Peyer's patch (tissue), 4 donors: ENCODE measurements at regions not wholly inside any gene's neighbourhood (a gene's known extent, or its start where the extent isn't known, plus 50 kb on each side); places are given as distances from the start of the nearest gene placed in this dataset.
A peak's percentile ranks its signal among the peaks of the same experiment; 100 is the strongest.

Source experiments
- DNase-seq, 3 donors: peaks; one replicate each; pipeline ENCODE4 v3.0.0-alpha.2; 2017 to 2019
- H3K27ac ChIP-seq, 4 donors: fragments of 200-600 bp; sonication (generic); one replicate each; pipeline ENCODE4 v1.5.1; 2016 to 2019
- H3K27me3 ChIP-seq, 2 donors: fragments of 200-600 bp; sonication (generic); one replicate each; pipeline ENCODE4 v1.5.1; 2019
- H3K36me3 ChIP-seq, 3 donors: fragments of 200-600 bp; sonication (generic); one replicate each; pipeline ENCODE4 v1.5.1; 2016 to 2019
- H3K4me1 ChIP-seq, 4 donors: fragments of 200-600 bp; sonication (generic); one replicate each; pipeline ENCODE4 v1.5.1; 2016 to 2019
- H3K4me3 ChIP-seq, 4 donors: fragments of 200-600 bp; sonication (generic); 1 replicate in 3 of 4; 2 replicates in 1 of 4; pipeline ENCODE4 v1.5.1; 2016 to 2019; ENCODE audit warnings: mild to moderate bottlenecking in 1 of 4
- H3K9me3 ChIP-seq, 4 donors: fragments of 200-600 bp; sonication (generic); one replicate each; pipeline ENCODE4 v1.5.1; 2016 to 2019; ENCODE audit warnings: mild to moderate bottlenecking in 1 of 4
- POLR2A ChIP-seq, 2 donors: fragments of 450-650 bp; IDR thresholded peaks; one replicate each; pipeline ENCODE4 v1.5.1; 2017; ENCODE audit warnings: antibody characterized with exemption in 2 of 2, mild to moderate bottlenecking in 2 of 2, moderate library complexity in 2 of 2
- TF ChIP-seq, protein P1 (sequence below), 6 experiments: fragments of 450-650 bp in 4 of 6; fragments of 200-600 bp in 2 of 6; sonication (generic) in 1 of 6; IDR thresholded peaks; one replicate each; pipeline ENCODE4 v1.5.1; 2017 to 2019; ENCODE audit warnings: antibody characterized with exemption in 6 of 6, mild to moderate bottlenecking in 3 of 6, moderate library complexity in 1 of 6

DNA sequence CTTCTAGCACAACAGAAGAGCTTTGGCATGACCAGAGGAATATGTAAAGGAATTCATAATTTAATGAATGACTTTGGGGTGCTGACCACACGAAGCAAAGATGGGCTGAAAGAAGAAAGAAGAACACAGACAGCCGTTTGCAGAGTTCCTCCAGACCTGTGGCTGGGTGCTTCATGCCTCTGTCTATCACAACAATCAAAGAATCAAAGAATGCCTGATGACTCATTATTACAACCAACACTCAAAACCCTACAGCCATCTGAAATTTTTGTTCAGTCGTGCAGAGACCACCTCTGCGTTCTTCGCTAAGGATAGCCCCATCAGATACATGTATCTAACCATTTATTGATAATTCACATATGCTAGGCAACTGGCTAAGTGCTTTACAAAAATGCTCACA, 129.0 kb upstream of the PRICKLE2 start:
- Histone ChIP-seq H3K9me3 (no peaks in the 10 kb centered on the region), H3K4me3 (no peak overlapping the region), H3K36me3 (no peaks in the 10 kb centered on the region), H3K27ac (peak overlapping the region in 2 of 4 donors; percentile 54 to 64), H3K27me3 (no peaks in the 10 kb centered on the region), H3K4me1 (no peaks in the 10 kb centered on the region)
- DNase-seq, result no peak
- TF ChIP-seq, protein P1, sequence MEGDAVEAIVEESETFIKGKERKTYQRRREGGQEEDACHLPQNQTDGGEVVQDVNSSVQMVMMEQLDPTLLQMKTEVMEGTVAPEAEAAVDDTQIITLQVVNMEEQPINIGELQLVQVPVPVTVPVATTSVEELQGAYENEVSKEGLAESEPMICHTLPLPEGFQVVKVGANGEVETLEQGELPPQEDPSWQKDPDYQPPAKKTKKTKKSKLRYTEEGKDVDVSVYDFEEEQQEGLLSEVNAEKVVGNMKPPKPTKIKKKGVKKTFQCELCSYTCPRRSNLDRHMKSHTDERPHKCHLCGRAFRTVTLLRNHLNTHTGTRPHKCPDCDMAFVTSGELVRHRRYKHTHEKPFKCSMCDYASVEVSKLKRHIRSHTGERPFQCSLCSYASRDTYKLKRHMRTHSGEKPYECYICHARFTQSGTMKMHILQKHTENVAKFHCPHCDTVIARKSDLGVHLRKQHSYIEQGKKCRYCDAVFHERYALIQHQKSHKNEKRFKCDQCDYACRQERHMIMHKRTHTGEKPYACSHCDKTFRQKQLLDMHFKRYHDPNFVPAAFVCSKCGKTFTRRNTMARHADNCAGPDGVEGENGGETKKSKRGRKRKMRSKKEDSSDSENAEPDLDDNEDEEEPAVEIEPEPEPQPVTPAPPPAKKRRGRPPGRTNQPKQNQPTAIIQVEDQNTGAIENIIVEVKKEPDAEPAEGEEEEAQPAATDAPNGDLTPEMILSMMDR (IDR thresholded peaks at IDR 0.05), result no peak
- no peak for TF ChIP-seq POLR2A (IDR thresholded peaks at IDR 0.05)

DNA sequence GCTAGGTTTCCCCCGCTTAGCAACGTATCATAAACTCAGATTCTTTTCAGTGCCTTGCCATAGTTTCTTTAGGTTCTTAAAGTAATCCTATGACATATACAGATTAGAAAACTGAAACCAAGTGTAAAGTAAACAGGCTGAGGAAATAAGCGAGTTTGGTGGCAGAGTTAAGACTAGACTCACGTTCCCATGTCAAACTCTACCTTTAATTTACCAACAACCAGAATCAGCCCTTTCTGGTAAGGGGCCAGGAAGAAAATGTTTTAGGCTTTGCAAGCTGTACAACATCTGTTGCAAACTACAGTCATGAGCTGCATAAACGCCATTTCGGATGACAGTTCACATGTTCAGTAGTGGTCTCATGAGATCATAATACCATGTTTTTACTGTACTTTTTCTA, 128.0 kb upstream of the PRICKLE2 start:
- Histone ChIP-seq H3K36me3 (no peaks in the 10 kb centered on the region), H3K27me3 (no peaks in the 10 kb centered on the region), H3K4me3 (no peak overlapping the region), H3K27ac (peak overlapping the region in 1 of 4 donors; percentile 57), H3K9me3 (no peaks in the 10 kb centered on the region), H3K4me1 (no peaks in the 10 kb centered on the region)
- no peak for TF ChIP-seq POLR2A (IDR thresholded peaks at IDR 0.05)
- TF ChIP-seq, protein P1 (IDR thresholded peaks at IDR 0.05), result no peak
- DNase-seq, result no peak

DNA sequence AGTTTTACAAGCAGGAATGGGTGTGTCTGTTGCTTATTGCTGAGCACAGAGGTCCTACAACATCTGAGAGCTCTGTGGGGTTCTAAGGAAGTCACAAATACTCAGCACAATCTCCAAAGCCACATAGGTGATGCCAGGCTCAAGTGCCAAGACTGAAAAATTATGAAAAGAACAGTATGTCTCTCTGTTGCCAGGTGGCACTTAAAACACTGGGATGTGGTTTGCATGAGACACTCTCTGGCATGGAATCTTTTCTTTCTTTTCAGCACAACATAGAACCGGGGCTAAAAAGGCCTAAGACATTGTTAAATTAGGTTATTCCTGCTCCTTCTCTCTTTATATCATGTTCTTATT, 127.3 kb upstream of the PRICKLE2 start:
- Histone ChIP-seq H3K27ac (peak overlapping the region in 2 of 4 donors; percentile 57), H3K4me1 (no peaks in the 10 kb centered on the region), H3K4me3 (no peak overlapping the region), H3K36me3 (no peaks in the 10 kb centered on the region), H3K27me3 (no peaks in the 10 kb centered on the region), H3K9me3 (no peaks in the 10 kb centered on the region)
- no peak for DNase-seq
- TF ChIP-seq, protein P1 (IDR thresholded peaks at IDR 0.05), result no peak
- TF ChIP-seq POLR2A (IDR thresholded peaks at IDR 0.05), result no peak

DNA sequence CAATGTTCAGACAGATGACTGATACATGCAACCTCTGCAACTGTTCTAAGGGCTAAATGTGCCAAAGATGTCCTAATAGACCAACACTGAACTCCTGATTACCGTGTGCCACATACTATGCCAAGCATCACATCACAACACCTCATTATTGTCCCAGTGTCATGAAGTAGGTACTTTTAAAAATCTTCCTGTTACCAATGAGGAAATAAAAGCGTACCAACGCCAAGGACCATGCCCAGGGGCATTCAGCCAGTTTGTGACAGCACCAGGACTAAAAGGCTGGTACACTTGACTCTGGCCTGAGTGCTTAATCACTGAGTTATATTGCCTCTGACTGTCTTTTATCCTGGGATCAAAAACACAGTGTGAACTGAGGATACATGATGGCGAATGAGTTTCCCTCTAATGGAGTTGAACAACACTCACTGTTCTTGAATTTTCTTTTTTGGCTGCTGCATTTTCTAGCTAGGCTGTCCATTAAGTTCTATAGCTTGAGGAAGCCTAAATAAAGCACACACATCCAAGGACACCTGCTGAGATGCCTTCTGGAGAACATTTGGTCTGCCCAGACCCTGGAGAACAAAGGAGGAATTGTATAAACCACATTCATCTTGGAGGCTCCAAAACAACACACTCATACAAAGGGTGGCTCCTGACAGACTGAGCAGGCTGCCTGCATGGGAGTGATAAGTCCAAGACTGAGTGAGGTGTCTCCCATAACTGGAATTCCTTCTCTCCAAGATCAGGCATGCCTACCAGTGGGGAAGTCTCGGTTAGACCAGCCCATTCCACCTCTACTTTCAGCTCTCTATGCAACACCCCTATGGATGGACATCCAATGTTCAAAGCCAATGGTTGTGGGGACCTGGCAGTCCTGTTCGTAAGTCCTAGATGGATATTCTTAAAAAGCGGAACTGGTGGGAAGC, 126.7 kb upstream of the PRICKLE2 start:
- Histone ChIP-seq H3K9me3 (no peaks in the 10 kb centered on the region), H3K27ac (peak overlapping the region in 2 of 4 donors; percentile 57), H3K27me3 (no peaks in the 10 kb centered on the region), H3K4me3 (no peak overlapping the region), H3K4me1 (no peaks in the 10 kb centered on the region), H3K36me3 (no peaks in the 10 kb centered on the region)
- TF ChIP-seq, protein P1 (IDR thresholded peaks at IDR 0.05), result no peak
- TF ChIP-seq POLR2A (IDR thresholded peaks at IDR 0.05), result no peak
- DNase-seq, result no peak

DNA sequence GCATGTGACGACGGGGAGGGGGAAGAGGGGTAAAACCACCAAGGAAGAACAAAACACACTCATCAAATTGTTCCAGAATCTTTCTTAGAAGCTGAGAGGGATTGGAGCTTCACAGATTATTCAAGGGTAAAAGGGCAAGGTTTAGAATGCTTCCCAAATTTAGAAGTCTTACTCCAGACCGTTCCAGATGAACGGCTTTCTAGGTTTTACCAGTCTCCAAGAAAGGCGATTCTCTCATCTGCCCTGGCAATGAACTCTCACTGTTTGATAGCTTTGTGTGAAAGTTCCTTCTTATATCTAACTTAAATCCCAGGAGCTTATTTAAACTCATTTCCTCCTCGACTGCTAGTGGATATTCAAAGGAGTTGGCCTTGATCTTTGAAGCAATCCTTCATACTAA, 124.3 kb upstream of the PRICKLE2 start:
- no peak overlapping the region for H3K4me3 ChIP-seq
- peaks cover 0 to 4% (median 0%) of the 10 kb centered on the region in 4 donors for H3K4me1 ChIP-seq
- TF ChIP-seq, protein P1 (IDR thresholded peaks at IDR 0.05), result no peak
- H3K9me3 ChIP-seq, result no peaks in the 10 kb centered on the region
- no peak for DNase-seq
- no peaks in the 10 kb centered on the region for H3K36me3 ChIP-seq
- H3K27ac ChIP-seq, result peak overlapping the region in 1 of 4 donors; percentile 31
- H3K27me3 ChIP-seq, result no peaks in the 10 kb centered on the region
